Choroid plexus epithelial cell (primary cell): ENCODE measurements at regions not wholly inside any gene's neighbourhood (a gene's known extent, or its start where the extent isn't known, plus 50 kb on each side); places are given as distances from the start of the nearest gene placed in this dataset.
"Not testable (repeated sequence)": the region's sequence is repeated elsewhere in the genome, so short reads cannot be mapped to it uniquely, and the experiment has no call there.

Source experiments
- DNase-seq: peaks from one replicate; pipeline ENCODE4 v3.0.0-alpha.2; 2010; ENCODE audit warnings: low read depth
- H3K4me3 ChIP-seq: 2 replicates; pipeline ENCODE4 v1.5.1; 2011; ENCODE audit warnings: low read depth, mild to moderate bottlenecking, control low read depth, low read length, moderate library complexity
- TF ChIP-seq, protein P1 (sequence below): conservative IDR thresholded peaks from 2 replicates; pipeline ENCODE4 v1.5.1; 2011; ENCODE audit warnings: low read depth, mild to moderate bottlenecking, control low read depth, inconsistent platforms, low read length, moderate library complexity

DNA sequence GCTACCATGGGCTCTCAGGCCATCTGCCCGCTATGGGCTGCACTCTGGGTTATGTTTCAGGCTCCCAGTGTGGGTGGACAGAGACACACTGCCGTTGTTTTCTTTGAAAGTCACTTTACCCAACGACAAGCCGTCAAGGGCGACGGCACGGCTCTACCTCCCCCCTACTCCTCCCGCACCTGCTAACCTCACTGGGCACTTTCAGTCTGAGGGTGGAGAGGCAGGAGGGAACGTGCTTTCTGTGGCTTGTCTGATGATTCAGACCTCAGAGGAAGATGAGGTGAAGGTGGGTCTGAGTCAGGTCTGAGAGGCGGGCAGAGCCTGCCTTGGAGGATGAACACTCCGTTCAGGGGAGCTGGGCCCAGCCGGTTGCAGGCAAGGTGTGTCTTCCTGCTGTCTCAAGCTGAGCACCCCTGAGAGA is 147.6 kb upstream of the HDAC4 start:
- TF ChIP-seq, protein P1, sequence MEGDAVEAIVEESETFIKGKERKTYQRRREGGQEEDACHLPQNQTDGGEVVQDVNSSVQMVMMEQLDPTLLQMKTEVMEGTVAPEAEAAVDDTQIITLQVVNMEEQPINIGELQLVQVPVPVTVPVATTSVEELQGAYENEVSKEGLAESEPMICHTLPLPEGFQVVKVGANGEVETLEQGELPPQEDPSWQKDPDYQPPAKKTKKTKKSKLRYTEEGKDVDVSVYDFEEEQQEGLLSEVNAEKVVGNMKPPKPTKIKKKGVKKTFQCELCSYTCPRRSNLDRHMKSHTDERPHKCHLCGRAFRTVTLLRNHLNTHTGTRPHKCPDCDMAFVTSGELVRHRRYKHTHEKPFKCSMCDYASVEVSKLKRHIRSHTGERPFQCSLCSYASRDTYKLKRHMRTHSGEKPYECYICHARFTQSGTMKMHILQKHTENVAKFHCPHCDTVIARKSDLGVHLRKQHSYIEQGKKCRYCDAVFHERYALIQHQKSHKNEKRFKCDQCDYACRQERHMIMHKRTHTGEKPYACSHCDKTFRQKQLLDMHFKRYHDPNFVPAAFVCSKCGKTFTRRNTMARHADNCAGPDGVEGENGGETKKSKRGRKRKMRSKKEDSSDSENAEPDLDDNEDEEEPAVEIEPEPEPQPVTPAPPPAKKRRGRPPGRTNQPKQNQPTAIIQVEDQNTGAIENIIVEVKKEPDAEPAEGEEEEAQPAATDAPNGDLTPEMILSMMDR: no peak
- no peak overlapping the region for H3K4me3 ChIP-seq
- DNase-seq: no peak

DNA sequence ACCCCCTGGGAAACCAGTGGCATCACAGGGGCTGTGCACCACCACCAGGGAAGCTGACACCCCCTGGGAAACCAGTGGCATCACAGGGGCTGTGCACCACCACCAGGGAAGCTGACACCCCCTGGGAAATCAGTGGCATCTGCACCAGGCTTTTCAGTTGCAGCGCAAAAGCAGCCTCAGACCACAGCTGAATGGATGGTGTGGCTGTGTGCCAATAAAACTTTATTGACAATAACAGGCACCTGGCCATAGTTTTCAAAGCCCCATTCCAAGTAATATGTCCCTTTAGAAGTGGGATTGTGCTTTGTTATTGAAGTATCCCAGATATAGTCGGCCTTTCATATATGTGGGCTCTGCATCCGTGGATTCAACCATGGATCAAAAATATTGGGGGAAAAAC is 146.3 kb upstream of the HDAC4 start:
- not testable (repeated sequence) for H3K4me3 ChIP-seq, DNase-seq

DNA sequence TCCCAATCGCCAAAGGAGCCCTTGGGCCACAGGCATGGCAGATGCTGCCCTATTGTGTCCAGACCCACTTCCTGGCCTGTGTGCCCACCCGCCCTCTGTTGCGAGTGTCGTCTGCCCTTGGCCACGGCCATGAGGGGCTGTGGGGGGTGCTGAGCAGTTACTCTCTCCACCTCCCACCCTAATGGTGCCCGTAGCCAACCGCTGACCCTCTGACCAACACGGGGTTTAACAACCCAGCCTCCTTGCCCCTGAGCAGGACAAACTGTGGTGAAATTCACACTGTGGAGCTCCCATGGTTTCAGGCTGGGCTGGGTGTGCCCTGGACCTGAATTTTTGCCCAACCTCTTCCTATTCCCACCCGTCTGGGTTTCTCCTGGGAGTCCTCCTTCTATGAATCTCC is 145.7 kb upstream of the HDAC4 start:
- TF ChIP-seq, protein P1: no peak
- no peak for DNase-seq
- no peak overlapping the region for H3K4me3 ChIP-seq

DNA sequence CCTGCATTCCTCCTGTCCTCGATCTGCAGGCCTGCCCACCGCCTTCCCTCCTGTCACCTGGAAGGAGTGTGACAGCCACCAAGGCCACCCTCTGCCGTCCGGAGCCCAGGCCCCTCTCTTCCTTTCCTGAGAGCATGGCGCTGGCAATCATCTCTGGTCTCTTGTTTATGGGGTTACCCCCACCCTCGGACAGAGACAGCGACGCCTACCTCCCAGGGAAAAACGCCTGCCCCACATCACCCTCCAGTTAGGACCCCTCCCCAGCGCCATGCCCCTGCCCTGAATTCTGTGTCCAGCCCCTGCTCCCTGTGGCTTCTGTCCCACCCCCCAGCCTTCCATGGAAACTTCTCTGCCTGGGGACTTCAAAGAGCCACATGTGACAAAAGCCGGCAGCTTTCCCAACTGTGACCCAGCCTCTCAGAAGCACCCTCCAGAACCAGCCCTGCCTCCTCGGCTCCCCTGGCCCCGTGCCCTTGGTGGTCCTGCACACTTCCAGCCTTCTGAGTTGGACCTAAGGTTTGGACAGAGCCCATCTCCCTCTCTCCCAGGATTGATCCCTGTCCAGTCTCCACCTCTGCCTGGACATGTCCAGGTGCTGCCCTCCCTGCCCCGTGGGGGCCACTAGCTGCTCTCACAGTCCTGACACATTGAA is 145.0 kb upstream of the HDAC4 start:
- TF ChIP-seq, protein P1: no peak
- no peak overlapping the region for H3K4me3 ChIP-seq
- no peak for DNase-seq

DNA sequence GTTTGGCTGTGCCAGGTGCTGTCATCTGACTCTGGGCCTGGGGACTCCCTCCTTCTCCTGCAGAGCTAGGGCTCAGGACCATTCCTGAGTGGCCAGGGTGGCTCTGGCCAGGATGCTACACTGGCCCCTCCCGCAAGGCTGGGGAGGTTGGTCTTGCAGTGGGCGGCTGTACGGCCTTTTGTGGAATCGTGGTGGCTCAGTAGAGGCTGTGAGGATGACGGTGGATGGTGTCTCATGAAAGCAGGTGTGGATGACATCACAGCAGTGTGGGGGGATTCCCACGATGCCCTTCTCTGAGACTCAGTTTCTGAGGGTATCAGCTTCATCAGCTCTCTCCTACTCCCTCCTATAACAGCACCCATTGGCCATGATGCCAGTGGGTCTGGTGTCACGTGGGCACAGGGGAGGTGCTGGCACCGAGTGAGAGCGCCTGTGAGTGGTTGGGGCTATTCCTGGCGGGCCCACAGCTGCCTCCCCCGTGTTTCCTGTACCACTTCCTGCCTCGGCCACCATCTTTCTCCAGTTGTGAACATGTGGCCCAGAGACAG is 144.2 kb upstream of the HDAC4 start:
- DNase-seq: no peak

DNA sequence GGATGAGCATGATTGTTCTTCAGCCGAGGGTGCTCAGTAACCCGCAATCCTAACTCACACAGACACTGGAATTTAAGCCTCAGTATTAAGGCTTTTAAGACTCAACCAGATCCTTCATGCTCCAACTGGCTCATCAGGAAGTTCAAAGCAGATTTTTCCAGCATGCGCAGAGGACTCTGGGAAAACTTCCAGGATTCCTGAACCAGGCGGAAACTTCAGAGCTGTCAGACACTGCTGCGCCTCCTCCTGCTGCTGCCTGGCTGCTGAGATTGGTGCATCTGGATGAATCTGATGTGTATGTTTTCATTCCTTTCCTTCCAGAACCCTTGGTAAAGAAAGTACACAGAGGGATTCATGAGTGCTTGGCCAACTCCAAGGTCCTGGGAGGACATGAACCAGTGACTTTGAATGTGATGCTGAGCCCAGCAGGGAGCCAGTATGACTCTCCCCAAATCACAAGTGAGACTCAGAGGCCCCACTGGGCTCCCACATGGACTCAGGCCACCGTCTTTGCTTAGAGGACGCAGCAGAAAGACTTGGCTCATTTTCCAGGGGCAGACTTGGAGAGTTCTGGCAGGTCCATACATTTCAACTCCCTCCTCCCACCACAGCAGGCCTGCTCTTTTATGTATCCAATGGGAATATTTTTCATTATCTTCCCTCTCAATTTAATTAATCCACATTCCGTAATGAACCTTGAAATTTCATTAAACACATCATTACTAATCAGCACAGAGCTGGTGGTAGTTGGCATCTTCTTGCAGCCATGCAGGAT is 143.5 kb upstream of the HDAC4 start:
- no peak for DNase-seq
- TF ChIP-seq, protein P1: no peak
- no peak overlapping the region for H3K4me3 ChIP-seq

More for the DNA sequence above, 144.2 kb upstream of the HDAC4 start:
- no peak overlapping the region for H3K4me3 ChIP-seq
- TF ChIP-seq, protein P1: no peak

DNA sequence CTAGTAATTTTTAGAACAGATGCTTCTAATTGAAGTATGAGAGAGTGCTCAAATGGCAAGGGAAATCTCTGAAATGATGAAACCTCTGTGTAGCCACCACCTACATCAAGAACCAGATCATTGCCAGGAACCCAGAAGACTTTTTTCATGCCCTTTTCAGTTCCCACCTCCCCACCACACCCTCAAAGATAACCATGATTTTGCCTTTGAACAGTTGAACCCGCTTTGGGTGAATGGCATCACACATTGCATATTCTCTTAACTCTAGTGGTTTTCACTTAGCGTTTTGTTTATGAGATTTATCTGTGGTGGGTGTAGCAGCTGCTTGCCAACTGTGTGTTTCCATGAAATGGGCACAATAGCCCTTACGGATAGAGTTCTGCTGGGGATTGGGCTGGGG is 142.9 kb upstream of the HDAC4 start:
- DNase-seq: no peak
- H3K4me3 ChIP-seq: no peak overlapping the region
- TF ChIP-seq, protein P1: no peak
